ENCODE measurements at regions not wholly inside any gene's neighbourhood (a gene's known extent, or its start where the extent isn't known, plus 50 kb on each side); places are given as distances from the start of the nearest gene placed in this dataset.

DNA sequence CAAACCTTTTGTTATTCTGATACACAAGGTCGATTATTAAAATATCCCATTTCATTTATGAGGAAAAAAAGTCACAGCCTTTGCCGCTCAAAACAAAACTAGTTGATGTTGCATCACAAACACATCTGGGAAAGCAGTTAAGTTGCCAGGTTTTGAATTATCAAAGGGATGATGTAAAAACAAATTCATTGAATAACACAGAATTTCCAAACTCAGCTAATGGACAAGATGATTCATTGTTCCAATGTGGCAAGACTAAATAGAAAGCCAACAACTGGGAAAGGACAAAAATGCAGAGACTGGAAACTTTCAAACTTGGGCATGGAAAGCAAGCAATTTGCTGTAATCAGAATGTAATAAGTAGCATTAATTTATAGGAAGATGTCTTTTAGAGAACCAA, 610.0 kb upstream of the ZNF385D start:
- TF ChIP-seq ZNF274 (IDR thresholded peaks at IDR 0.05; ENCODE audit: low read depth, low read length) (no peak), CBX3 (IDR thresholded peaks at IDR 0.05; ENCODE audit: low read depth) (no peak), RAD21 (IDR thresholded peaks at IDR 0.05; ENCODE audit: low read depth) (no peak), EZH2 (IDR thresholded peaks at IDR 0.05) (no peak), FOSL1 (IDR thresholded peaks at IDR 0.05; ENCODE audit: low read depth) (no peak)
- TF ChIP-seq, protein P1, sequence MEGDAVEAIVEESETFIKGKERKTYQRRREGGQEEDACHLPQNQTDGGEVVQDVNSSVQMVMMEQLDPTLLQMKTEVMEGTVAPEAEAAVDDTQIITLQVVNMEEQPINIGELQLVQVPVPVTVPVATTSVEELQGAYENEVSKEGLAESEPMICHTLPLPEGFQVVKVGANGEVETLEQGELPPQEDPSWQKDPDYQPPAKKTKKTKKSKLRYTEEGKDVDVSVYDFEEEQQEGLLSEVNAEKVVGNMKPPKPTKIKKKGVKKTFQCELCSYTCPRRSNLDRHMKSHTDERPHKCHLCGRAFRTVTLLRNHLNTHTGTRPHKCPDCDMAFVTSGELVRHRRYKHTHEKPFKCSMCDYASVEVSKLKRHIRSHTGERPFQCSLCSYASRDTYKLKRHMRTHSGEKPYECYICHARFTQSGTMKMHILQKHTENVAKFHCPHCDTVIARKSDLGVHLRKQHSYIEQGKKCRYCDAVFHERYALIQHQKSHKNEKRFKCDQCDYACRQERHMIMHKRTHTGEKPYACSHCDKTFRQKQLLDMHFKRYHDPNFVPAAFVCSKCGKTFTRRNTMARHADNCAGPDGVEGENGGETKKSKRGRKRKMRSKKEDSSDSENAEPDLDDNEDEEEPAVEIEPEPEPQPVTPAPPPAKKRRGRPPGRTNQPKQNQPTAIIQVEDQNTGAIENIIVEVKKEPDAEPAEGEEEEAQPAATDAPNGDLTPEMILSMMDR (IDR thresholded peaks at IDR 0.05 in 2 of 3, conservative IDR thresholded peaks at IDR 0.05 in 1 of 3; ENCODE audit: borderline replicate concordance in 1 of 3, insufficient read depth in 1 of 3, low read depth in 2 of 3, low read length in 2 of 3): no peak
